GM23338 (cell line): ENCODE measurements at regions not wholly inside any gene's neighbourhood (a gene's known extent, or its start where the extent isn't known, plus 50 kb on each side); places are given as distances from the start of the nearest gene placed in this dataset.

Source experiments
- ATAC-seq: fragments of 200-7000 bp; cut with Tn5 transposase; 3 replicates; pipeline ENCODE4 v1.9.1; 2020
- DNase-seq: peaks from one replicate; pipeline ENCODE4 v3.0.0-alpha.2; 2015; ENCODE audit warnings: low spot score
- H2AFZ ChIP-seq: fragments of 200-600 bp; sonication (generic); 2 replicates; pipeline ENCODE4 v1.8.0; 2016; ENCODE audit warnings: antibody characterized with exemption, mild to moderate bottlenecking, moderate library complexity
- H3F3A ChIP-seq: fragments of 200-600 bp; sonication (generic); replicated peaks from 2 replicates; pipeline ENCODE4 v1.8.0; 2017; ENCODE audit warnings: antibody characterized with exemption, mixed run types, low read depth
- H3K27ac ChIP-seq: fragments of 200-600 bp; sonication (generic); 2 replicates; pipeline ENCODE4 v1.6.1; 2016; ENCODE audit warnings: low read depth
- H3K27me3 ChIP-seq: fragments of 200-600 bp; sonication (generic); 2 replicates; pipeline ENCODE4 v1.8.0; 2016; ENCODE audit warnings: mild to moderate bottlenecking, mixed run types, moderate library complexity; ENCODE audit not compliant: insufficient read depth
- H3K36me3 ChIP-seq: fragments of 200-600 bp; sonication (generic); 2 replicates; pipeline ENCODE4 v1.8.0; 2016; ENCODE audit warnings: mild to moderate bottlenecking; ENCODE audit not compliant: insufficient read depth
- H3K4me1 ChIP-seq: fragments of 200-600 bp; sonication (generic); 2 replicates; pipeline ENCODE4 v1.8.0; 2016; ENCODE audit warnings: mild to moderate bottlenecking, moderate library complexity; ENCODE audit not compliant: insufficient read depth
- H3K4me2 ChIP-seq: fragments of 200-600 bp; sonication (generic); 2 replicates; pipeline ENCODE4 v1.7.1; 2017; ENCODE audit warnings: mixed run types
- H3K4me3 ChIP-seq: fragments of 200-600 bp; sonication (generic); 2 replicates; pipeline ENCODE4 v1.6.1; 2016; ENCODE audit warnings: mixed run types
- H3K79me2 ChIP-seq: fragments of 200-600 bp; sonication (generic); replicated peaks from 2 replicates; pipeline ENCODE4 v1.8.0; 2017; ENCODE audit warnings: mild to moderate bottlenecking; ENCODE audit not compliant: insufficient read depth
- H3K9me2 ChIP-seq: fragments of 200-600 bp; sonication (generic); 2 replicates; pipeline ENCODE4 v1.8.0; 2017; ENCODE audit not compliant: insufficient read depth
- H4K20me1 ChIP-seq: fragments of 200-600 bp; sonication (generic); replicated peaks from 2 replicates; pipeline ENCODE4 v1.8.0; 2017; ENCODE audit warnings: mild to moderate bottlenecking; ENCODE audit not compliant: insufficient read depth
- H3K27ac Mint-ChIP-seq: 2 replicates; pipeline ENCODE4 v1.8.0; 2020; ENCODE audit warnings: inconsistent platforms, mild to moderate bottlenecking, moderate library complexity, mixed read lengths
- H3K27me3 Mint-ChIP-seq: 3 replicates; pipeline ENCODE4 v1.8.0; 2022; ENCODE audit warnings: low read depth, mild to moderate bottlenecking, moderate library complexity, mixed read lengths, inconsistent platforms; ENCODE audit not compliant: insufficient read depth, poor library complexity
- H3K36me3 Mint-ChIP-seq: 3 replicates; pipeline ENCODE4 v1.8.0; 2021; ENCODE audit warnings: low read depth, mild to moderate bottlenecking, inconsistent platforms, moderate library complexity, mixed read lengths
- H3K4me1 Mint-ChIP-seq: 3 replicates; pipeline ENCODE4 v1.8.0; 2020; ENCODE audit warnings: mild to moderate bottlenecking, inconsistent platforms, mixed read lengths
- H3K4me3 Mint-ChIP-seq: 3 replicates; pipeline ENCODE4 v1.8.0; 2021; ENCODE audit warnings: moderate library complexity, mild to moderate bottlenecking, inconsistent platforms, mixed read lengths
- H3K9me3 Mint-ChIP-seq: 3 replicates; pipeline ENCODE4 v1.8.0; 2020; ENCODE audit warnings: moderate library complexity, mild to moderate bottlenecking, inconsistent platforms, mixed read lengths
- EZH2 ChIP-seq: fragments of 200-600 bp; sonication (generic); IDR thresholded peaks from one replicate; pipeline ENCODE4 v1.8.0; 2017; ENCODE audit warnings: antibody characterized with exemption, mild to moderate bottlenecking, low read depth; ENCODE audit not compliant: unreplicated experiment
- EZH2phosphoT487 ChIP-seq: fragments of 200-600 bp; sonication (generic); IDR thresholded peaks from one replicate; pipeline ENCODE4 v1.8.1; 2018; ENCODE audit warnings: antibody characterized with exemption; ENCODE audit not compliant: unreplicated experiment
- JUNB ChIP-seq: IDR thresholded peaks from one replicate; pipeline ENCODE4 v1.6.1; 2016; ENCODE audit warnings: antibody characterized with exemption; ENCODE audit not compliant: unreplicated experiment
- STAT1 ChIP-seq: IDR thresholded peaks from one replicate; pipeline ENCODE4 v1.6.1; 2016; ENCODE audit warnings: antibody characterized with exemption; ENCODE audit not compliant: unreplicated experiment
- ZNF114 ChIP-seq: fragments of 250-450 bp; sonication (Bioruptor Pico); IDR thresholded peaks from 2 replicates; pipeline ENCODE4 v1.5.0; 2020; ENCODE audit warnings: mild to moderate bottlenecking, moderate library complexity
- TF ChIP-seq, protein P1 (sequence below): IDR thresholded peaks from one replicate; pipeline ENCODE4 v1.6.1; 2018; ENCODE audit warnings: antibody characterized with exemption; ENCODE audit not compliant: unreplicated experiment
- TF ChIP-seq, protein P2 (sequence below): IDR thresholded peaks from 2 replicates; pipeline ENCODE4 v1.6.1; 2016; ENCODE audit warnings: antibody characterized with exemption
- TF ChIP-seq, protein P3 (sequence below), 2 experiments: fragments of 200-600 bp in 1 of 2; sonication (generic) in 1 of 2; conservative IDR thresholded peaks; 2 replicates each; pipeline versions ENCODE4 v1.5.1 to v1.6.1; 2016 to 2017; ENCODE audit warnings: antibody characterized with exemption in 2 of 2, low read depth in 2 of 2, mild to moderate bottlenecking in 2 of 2, moderate library complexity in 1 of 2
- TF ChIP-seq, protein P4 (sequence below): fragments of 250-450 bp; sonication (Bioruptor Pico); IDR thresholded peaks from 2 replicates; pipeline ENCODE4 v1.5.0; 2020; ENCODE audit warnings: mild to moderate bottlenecking, moderate library complexity

DNA sequence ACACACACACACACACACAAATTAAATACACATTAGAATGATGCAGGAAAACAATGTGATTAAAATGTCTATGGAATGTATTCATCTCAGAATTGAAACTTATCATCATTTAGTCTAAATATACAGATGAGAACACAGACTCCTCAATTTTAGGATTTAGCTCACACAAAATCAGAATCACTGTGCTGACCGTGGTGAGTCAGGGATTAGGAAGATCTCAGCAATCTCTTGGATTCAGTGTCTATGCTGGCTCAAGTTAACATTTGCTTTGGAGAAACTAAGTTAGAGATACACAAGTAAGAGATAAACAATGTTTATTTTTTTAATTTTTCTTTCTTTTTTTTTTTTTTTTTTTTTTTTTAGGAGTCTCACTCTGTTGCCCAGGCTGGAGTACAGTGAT lies 323.6 kb downstream of the KLF12 start (continued):
- TF ChIP-seq, protein P1, sequence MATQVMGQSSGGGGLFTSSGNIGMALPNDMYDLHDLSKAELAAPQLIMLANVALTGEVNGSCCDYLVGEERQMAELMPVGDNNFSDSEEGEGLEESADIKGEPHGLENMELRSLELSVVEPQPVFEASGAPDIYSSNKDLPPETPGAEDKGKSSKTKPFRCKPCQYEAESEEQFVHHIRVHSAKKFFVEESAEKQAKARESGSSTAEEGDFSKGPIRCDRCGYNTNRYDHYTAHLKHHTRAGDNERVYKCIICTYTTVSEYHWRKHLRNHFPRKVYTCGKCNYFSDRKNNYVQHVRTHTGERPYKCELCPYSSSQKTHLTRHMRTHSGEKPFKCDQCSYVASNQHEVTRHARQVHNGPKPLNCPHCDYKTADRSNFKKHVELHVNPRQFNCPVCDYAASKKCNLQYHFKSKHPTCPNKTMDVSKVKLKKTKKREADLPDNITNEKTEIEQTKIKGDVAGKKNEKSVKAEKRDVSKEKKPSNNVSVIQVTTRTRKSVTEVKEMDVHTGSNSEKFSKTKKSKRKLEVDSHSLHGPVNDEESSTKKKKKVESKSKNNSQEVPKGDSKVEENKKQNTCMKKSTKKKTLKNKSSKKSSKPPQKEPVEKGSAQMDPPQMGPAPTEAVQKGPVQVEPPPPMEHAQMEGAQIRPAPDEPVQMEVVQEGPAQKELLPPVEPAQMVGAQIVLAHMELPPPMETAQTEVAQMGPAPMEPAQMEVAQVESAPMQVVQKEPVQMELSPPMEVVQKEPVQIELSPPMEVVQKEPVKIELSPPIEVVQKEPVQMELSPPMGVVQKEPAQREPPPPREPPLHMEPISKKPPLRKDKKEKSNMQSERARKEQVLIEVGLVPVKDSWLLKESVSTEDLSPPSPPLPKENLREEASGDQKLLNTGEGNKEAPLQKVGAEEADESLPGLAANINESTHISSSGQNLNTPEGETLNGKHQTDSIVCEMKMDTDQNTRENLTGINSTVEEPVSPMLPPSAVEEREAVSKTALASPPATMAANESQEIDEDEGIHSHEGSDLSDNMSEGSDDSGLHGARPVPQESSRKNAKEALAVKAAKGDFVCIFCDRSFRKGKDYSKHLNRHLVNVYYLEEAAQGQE: no peak
- no peak for TF ChIP-seq ZNF114 (CRISPR knock-in tag)

DNA sequence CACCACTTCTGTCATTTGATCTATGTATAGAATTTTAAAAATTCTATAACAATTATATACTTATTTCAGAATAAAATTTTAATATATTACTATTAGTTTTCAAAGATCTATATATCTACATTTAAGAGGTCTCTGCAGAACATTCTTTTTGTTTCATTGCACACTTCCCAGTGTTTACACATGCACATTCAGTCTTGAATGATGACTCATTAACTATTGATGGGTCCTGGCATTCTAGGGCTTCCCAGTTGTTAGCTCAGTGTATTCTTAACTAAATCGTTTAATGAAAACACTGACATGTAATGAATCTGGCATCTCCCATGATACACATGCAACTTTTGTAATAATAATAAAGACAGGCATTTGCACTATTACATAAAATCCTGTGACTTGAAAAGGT lies 324.6 kb downstream of the KLF12 start:
- no peak overlapping the region for H3K4me2 ChIP-seq
- H3K27ac Mint-ChIP-seq: no peak overlapping the region
- peaks cover 13% of the 10 kb centered on the region for H3K4me1 ChIP-seq
- H3K27me3 Mint-ChIP-seq: peaks cover 3% of the 10 kb centered on the region
- H4K20me1 ChIP-seq: no peaks in the 10 kb centered on the region
- H3K27ac ChIP-seq: no peak overlapping the region
- H3K27me3 ChIP-seq: no peaks in the 10 kb centered on the region
- peaks cover 17% of the 10 kb centered on the region; the same call in 2 of the 3 replicates for H3K4me1 Mint-ChIP-seq
- no peak overlapping the region for H3K4me3 ChIP-seq
- H2AFZ ChIP-seq: no peak overlapping the region
- no peaks in the 10 kb centered on the region for H3K9me2 ChIP-seq
- no peaks in the 10 kb centered on the region for H3K36me3 ChIP-seq
- H3K36me3 Mint-ChIP-seq: no peaks in the 10 kb centered on the region
- H3K4me3 Mint-ChIP-seq: no peak overlapping the region
- H3F3A ChIP-seq: no peaks in the 10 kb centered on the region
- H3K9me3 Mint-ChIP-seq: no peaks in the 10 kb centered on the region
- H3K79me2 ChIP-seq: no peaks in the 10 kb centered on the region
- DNase-seq (no peak), ATAC-seq (no peak)
- no peak for TF ChIP-seq ZNF114 (CRISPR knock-in tag)
- TF ChIP-seq EZH2phosphoT487: no peak
- TF ChIP-seq, protein P2, sequence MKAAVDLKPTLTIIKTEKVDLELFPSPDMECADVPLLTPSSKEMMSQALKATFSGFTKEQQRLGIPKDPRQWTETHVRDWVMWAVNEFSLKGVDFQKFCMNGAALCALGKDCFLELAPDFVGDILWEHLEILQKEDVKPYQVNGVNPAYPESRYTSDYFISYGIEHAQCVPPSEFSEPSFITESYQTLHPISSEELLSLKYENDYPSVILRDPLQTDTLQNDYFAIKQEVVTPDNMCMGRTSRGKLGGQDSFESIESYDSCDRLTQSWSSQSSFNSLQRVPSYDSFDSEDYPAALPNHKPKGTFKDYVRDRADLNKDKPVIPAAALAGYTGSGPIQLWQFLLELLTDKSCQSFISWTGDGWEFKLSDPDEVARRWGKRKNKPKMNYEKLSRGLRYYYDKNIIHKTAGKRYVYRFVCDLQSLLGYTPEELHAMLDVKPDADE: no peak
- TF ChIP-seq EZH2: no peak
- TF ChIP-seq JUNB: no peak
- TF ChIP-seq, protein P3, sequence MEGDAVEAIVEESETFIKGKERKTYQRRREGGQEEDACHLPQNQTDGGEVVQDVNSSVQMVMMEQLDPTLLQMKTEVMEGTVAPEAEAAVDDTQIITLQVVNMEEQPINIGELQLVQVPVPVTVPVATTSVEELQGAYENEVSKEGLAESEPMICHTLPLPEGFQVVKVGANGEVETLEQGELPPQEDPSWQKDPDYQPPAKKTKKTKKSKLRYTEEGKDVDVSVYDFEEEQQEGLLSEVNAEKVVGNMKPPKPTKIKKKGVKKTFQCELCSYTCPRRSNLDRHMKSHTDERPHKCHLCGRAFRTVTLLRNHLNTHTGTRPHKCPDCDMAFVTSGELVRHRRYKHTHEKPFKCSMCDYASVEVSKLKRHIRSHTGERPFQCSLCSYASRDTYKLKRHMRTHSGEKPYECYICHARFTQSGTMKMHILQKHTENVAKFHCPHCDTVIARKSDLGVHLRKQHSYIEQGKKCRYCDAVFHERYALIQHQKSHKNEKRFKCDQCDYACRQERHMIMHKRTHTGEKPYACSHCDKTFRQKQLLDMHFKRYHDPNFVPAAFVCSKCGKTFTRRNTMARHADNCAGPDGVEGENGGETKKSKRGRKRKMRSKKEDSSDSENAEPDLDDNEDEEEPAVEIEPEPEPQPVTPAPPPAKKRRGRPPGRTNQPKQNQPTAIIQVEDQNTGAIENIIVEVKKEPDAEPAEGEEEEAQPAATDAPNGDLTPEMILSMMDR (conservative IDR thresholded peaks at IDR 0.05; ENCODE audit: low read depth in 2 of 2): no peak
- TF ChIP-seq STAT1: no peak
- TF ChIP-seq, protein P4, sequence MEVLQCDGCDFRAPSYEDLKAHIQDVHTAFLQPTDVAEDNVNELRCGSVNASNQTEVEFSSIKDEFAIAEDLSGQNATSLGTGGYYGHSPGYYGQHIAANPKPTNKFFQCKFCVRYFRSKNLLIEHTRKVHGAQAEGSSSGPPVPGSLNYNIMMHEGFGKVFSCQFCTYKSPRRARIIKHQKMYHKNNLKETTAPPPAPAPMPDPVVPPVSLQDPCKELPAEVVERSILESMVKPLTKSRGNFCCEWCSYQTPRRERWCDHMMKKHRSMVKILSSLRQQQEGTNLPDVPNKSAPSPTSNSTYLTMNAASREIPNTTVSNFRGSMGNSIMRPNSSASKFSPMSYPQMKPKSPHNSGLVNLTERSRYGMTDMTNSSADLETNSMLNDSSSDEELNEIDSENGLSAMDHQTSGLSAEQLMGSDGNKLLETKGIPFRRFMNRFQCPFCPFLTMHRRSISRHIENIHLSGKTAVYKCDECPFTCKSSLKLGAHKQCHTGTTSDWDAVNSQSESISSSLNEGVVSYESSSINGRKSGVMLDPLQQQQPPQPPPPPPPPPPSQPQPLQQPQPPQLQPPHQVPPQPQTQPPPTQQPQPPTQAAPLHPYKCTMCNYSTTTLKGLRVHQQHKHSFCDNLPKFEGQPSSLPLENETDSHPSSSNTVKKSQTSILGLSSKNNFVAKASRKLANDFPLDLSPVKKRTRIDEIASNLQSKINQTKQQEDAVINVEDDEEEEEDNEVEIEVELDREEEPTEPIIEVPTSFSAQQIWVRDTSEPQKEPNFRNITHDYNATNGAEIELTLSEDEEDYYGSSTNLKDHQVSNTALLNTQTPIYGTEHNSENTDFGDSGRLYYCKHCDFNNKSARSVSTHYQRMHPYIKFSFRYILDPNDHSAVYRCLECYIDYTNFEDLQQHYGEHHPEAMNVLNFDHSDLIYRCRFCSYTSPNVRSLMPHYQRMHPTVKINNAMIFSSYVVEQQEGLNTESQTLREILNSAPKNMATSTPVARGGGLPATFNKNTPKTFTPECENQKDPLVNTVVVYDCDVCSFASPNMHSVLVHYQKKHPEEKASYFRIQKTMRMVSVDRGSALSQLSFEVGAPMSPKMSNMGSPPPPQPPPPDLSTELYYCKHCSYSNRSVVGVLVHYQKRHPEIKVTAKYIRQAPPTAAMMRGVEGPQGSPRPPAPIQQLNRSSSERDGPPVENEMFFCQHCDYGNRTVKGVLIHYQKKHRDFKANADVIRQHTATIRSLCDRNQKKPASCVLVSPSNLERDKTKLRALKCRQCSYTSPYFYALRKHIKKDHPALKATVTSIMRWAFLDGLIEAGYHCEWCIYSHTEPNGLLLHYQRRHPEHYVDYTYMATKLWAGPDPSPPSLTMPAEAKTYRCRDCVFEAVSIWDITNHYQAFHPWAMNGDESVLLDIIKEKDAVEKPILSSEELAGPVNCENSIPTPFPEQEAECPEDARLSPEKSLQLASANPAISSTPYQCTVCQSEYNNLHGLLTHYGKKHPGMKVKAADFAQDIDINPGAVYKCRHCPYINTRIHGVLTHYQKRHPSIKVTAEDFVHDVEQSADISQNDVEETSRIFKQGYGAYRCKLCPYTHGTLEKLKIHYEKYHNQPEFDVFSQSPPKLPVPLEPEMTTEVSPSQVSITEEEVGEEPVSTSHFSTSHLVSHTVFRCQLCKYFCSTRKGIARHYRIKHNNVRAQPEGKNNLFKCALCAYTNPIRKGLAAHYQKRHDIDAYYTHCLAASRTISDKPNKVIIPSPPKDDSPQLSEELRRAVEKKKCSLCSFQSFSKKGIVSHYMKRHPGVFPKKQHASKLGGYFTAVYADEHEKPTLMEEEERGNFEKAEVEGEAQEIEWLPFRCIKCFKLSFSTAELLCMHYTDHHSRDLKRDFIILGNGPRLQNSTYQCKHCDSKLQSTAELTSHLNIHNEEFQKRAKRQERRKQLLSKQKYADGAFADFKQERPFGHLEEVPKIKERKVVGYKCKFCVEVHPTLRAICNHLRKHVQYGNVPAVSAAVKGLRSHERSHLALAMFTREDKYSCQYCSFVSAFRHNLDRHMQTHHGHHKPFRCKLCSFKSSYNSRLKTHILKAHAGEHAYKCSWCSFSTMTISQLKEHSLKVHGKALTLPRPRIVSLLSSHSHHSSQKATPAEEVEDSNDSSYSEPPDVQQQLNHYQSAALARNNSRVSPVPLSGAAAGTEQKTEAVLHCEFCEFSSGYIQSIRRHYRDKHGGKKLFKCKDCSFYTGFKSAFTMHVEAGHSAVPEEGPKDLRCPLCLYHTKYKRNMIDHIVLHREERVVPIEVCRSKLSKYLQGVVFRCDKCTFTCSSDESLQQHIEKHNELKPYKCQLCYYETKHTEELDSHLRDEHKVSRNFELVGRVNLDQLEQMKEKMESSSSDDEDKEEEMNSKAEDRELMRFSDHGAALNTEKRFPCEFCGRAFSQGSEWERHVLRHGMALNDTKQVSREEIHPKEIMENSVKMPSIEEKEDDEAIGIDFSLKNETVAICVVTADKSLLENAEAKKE (CRISPR knock-in tag): no peak
